ENCODE measurements at regions not wholly inside any gene's neighbourhood (a gene's known extent, or its start where the extent isn't known, plus 50 kb on each side); places are given as distances from the start of the nearest gene placed in this dataset.

- TF ChIP-seq CTCF (IDR thresholded peaks at IDR 0.05) (no peak), POLR2A (IDR thresholded peaks at IDR 0.05) (no peak)
Observed at GRCh38 chr21:23534850-23535249, 2072.4 kb downstream of the MRPL39 start.

All from body of pancreas (tissue), 4 donors.